ENCODE measurements at regions not wholly inside any gene's neighbourhood (a gene's known extent, or its start where the extent isn't known, plus 50 kb on each side); places are given as distances from the start of the nearest gene placed in this dataset. TPM values are rescaled to one million over a fixed set of nuclear protein-coding genes. Genes with fewer than 3 reads are reported as not detected.
"Not testable (repeated sequence)": the region's sequence is repeated elsewhere in the genome, so short reads cannot be mapped to it uniquely, and the experiment has no call there.

- TF ChIP-seq, protein P1, sequence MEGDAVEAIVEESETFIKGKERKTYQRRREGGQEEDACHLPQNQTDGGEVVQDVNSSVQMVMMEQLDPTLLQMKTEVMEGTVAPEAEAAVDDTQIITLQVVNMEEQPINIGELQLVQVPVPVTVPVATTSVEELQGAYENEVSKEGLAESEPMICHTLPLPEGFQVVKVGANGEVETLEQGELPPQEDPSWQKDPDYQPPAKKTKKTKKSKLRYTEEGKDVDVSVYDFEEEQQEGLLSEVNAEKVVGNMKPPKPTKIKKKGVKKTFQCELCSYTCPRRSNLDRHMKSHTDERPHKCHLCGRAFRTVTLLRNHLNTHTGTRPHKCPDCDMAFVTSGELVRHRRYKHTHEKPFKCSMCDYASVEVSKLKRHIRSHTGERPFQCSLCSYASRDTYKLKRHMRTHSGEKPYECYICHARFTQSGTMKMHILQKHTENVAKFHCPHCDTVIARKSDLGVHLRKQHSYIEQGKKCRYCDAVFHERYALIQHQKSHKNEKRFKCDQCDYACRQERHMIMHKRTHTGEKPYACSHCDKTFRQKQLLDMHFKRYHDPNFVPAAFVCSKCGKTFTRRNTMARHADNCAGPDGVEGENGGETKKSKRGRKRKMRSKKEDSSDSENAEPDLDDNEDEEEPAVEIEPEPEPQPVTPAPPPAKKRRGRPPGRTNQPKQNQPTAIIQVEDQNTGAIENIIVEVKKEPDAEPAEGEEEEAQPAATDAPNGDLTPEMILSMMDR (IDR thresholded peaks at IDR 0.05; ENCODE audit: insufficient read depth, low read depth, low read length), result no peak
- no peak for DNase-seq (ENCODE audit: low read depth)
- no peak overlapping the region for H3K4me3 ChIP-seq (ENCODE audit: low read depth, low read length)
Measured at GRCh38 chr3:51610708-51611107, 60.3 kb upstream of the TEX264 start.

GRCh38 chr3:51617597-51617996, 53.5 kb upstream of the TEX264 start:
- TF ChIP-seq, protein P1 (IDR thresholded peaks at IDR 0.05; ENCODE audit: insufficient read depth, low read depth, low read length), result no peak
- no peak for DNase-seq (ENCODE audit: low read depth)
- H3K4me3 ChIP-seq (ENCODE audit: low read depth, low read length), result no peak overlapping the region

GRCh38 chr3:51618038-51618437, 53.0 kb upstream of the TEX264 start:
- peak; percentile 39 for DNase-seq (ENCODE audit: low read depth)
- not testable (repeated sequence) for H3K4me3 ChIP-seq (ENCODE audit: low read depth, low read length)

GRCh38 chr3:51618496-51618895, 52.6 kb upstream of the TEX264 start:
- DNase-seq (ENCODE audit: low read depth), result no peak
- TF ChIP-seq, protein P1 (IDR thresholded peaks at IDR 0.05; ENCODE audit: insufficient read depth, low read depth, low read length), result no peak
- no peak overlapping the region for H3K4me3 ChIP-seq (ENCODE audit: low read depth, low read length)

DNA sequence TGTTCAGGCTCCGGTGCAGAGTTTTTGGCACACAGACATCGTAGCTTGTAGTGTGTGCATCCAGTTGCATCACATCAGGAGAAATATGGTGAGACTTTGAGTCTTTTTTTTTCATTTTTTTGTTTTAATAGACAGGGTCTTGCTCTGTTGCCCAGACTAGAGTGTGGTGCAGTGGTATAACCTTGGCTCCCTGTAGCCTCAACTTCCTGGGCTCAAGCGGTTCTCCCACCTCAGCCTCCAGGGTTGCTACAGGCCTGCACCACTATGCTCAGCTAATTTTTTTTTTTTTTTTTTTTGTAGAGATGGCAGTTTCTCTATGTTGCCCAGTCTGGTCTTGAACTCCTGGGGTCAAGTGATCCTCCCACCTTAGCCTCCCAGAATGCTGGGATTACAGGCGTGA, 51.1 kb upstream of the TEX264 start:
- DNase-seq (ENCODE audit: low read depth), result no peak
- TF ChIP-seq, protein P1 (IDR thresholded peaks at IDR 0.05; ENCODE audit: insufficient read depth, low read depth, low read length), result no peak
- H3K4me3 ChIP-seq (ENCODE audit: low read depth, low read length), result no peak overlapping the region

- DNase-seq (ENCODE audit: low read depth), result peak; percentile 93
- H3K4me3 ChIP-seq (ENCODE audit: low read depth, low read length), result no peak overlapping the region
- TF ChIP-seq, protein P1 (IDR thresholded peaks at IDR 0.05; ENCODE audit: insufficient read depth, low read depth, low read length), result no peak
Measured at GRCh38 chr3:51620543-51620942, 50.5 kb upstream of the TEX264 start.

- no peak overlapping the region for H3K4me3 ChIP-seq (ENCODE audit: low read depth, low read length)
- DNase-seq (ENCODE audit: low read depth), result peak; percentile 75
- TF ChIP-seq, protein P1 (IDR thresholded peaks at IDR 0.05; ENCODE audit: insufficient read depth, low read depth, low read length), result no peak
Measured at GRCh38 chr3:51621091-51621892, 49.8 kb upstream of the TEX264 start.

Small RNA genes in the stretch of these regions (small RNA-seq; reads per million reads assigned to genes)
- not detected for gene RNU6ATAC29P
